ENCODE measurements at regions not wholly inside any gene's neighbourhood (a gene's known extent, or its start where the extent isn't known, plus 50 kb on each side); places are given as distances from the start of the nearest gene placed in this dataset.

GRCh38 chr15:72936691-72937679, 115.3 kb upstream of the NEO1 start:
- no peak for TF ChIP-seq CTCF (conservative IDR thresholded peaks at IDR 0.05 in 1 of 2, IDR thresholded peaks at IDR 0.05 in 1 of 2; ENCODE audit: extremely low read depth in 1 of 2, insufficient read depth in 1 of 2, low read depth in 1 of 2, low read length in 2 of 2)
- no peak for TF ChIP-seq EZH2 (IDR thresholded peaks at IDR 0.05; ENCODE audit: borderline replicate concordance, low read length)
